ENCODE measurements at regions not wholly inside any gene's neighbourhood (a gene's known extent, or its start where the extent isn't known, plus 50 kb on each side); places are given as distances from the start of the nearest gene placed in this dataset.

DNA sequence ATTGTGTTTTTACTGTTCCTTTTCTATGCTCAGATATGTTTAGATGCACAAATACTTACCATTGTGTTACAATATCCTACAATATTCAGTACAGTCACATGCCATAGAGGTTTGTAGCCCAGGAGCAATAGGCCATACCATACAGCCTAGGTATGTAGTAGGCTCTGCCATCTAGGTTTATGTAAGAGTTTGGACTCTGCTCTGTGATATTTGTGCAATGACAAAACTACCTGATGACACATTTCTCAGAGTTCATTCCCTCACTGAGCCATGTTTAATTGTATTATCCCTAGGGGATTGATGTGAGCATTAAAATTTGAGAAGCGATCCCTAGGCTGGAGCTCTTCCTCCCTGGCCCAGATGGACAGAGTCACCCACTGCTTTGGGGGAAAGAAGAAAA is 270.0 kb upstream of the PROK2 start:
- TF ChIP-seq, protein P1, sequence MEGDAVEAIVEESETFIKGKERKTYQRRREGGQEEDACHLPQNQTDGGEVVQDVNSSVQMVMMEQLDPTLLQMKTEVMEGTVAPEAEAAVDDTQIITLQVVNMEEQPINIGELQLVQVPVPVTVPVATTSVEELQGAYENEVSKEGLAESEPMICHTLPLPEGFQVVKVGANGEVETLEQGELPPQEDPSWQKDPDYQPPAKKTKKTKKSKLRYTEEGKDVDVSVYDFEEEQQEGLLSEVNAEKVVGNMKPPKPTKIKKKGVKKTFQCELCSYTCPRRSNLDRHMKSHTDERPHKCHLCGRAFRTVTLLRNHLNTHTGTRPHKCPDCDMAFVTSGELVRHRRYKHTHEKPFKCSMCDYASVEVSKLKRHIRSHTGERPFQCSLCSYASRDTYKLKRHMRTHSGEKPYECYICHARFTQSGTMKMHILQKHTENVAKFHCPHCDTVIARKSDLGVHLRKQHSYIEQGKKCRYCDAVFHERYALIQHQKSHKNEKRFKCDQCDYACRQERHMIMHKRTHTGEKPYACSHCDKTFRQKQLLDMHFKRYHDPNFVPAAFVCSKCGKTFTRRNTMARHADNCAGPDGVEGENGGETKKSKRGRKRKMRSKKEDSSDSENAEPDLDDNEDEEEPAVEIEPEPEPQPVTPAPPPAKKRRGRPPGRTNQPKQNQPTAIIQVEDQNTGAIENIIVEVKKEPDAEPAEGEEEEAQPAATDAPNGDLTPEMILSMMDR (IDR thresholded peaks at IDR 0.05; ENCODE audit: low read length), result no peak
- TF ChIP-seq EZH2 (optimal IDR thresholded peaks at IDR 0.05; ENCODE audit: low read depth, low read length), result no peak
- TF ChIP-seq EZH2phosphoT487 (IDR thresholded peaks at IDR 0.05; ENCODE audit: low read length), result no peak
